ENCODE measurements at regions not wholly inside any gene's neighbourhood (a gene's known extent, or its start where the extent isn't known, plus 50 kb on each side); places are given as distances from the start of the nearest gene placed in this dataset.

DNA sequence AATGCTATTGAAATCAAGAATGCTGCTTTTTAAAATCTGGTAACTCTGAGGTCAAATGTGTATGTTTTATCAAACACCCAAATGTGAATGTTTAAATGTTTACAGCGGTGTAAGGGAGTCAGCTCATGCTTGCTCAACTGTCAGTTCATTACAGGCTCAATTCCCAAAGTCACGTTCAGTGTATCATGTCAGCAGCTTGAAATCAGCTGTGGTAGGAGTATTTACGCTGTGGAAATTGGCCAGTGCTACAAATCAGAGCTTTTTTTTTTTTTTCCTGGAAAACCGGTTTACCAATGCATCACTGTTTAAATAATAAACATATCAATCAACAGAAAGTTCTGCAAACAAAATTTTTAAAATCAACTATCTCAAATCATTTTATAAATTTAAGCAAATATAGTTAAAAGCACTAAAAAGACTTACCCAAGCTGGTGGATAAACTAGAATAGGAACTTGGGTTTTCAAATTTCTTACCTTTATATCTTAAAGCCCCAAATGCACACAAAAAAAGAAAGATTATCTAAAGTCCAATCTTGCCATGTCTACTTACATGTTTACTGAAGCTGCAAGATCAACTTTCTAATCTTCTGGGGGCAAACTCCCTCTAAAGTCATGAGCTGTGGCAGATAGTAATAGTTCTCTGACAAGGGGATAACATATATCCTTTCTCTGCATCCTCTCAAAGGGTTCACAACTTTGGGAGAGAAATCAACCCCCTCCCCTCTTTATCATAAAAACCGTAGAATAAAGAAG, 57.6 kb upstream of the GRAMD2B start:
- DNase-seq (ENCODE audit: low spot score): no peak

DNA sequence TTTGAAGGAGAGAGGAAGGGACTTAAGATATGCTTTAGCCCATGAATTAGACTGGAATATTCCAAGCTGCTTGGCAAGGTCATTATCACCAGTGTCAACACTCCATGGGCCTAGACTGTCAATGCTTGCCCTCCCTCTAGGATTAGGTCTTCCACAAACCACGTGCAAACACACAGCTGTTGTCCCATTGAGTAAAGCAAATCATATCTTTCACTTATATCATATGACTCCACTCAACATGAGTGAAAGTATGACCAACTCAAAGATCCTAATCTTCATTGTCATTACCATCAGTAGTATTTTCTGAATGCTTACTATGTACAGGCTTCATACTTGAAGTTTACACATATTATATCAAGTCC, 57.0 kb upstream of the GRAMD2B start:
- DNase-seq (ENCODE audit: low spot score): no peak

DNA sequence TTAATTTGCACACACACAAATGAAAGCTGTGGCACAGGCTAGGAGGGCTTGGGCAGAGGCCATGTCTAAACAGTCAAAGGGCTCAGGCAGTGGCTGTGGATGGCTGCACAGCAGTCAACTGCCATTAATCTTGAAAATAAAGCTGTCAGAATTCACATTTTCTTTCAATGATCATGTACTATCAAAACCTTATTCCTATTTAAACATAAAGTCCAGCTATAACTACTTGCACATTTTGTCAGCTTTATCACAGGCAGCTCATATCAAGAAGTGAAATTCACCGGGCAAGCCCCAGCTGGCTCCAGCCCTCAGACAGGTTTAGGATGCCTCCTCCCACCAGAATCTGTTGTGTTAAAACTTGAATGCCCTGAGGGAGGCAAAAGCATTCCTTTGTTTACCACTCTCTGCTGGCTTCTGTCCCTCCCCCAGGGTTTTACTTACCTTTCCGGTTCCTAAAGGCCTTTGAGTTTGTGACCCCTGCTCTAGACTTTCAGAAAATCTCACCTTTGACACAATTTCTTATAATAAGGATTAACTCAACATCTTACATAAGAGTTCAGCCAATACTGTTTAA, 54.9 kb upstream of the GRAMD2B start:
- no peak for DNase-seq (ENCODE audit: low spot score)

DNA sequence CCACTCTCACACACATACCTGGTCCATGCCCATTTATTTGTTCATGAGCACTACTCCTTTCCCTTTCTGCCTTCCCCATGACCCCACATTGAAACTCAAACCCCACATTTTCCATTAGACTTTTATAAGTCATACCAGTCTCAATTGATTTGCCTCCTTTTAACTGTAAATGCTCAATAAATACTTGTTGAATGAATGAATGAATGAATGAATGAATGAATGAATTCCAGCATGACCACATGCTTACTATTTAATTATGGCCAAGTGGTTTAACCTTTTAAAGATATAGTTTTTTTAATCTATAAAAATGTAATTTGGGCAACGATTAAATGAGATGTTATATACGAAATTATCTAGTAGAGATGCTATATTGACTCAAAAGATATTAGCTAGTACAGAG, 54.1 kb upstream of the GRAMD2B start:
- no peak for DNase-seq (ENCODE audit: low spot score)

DNA sequence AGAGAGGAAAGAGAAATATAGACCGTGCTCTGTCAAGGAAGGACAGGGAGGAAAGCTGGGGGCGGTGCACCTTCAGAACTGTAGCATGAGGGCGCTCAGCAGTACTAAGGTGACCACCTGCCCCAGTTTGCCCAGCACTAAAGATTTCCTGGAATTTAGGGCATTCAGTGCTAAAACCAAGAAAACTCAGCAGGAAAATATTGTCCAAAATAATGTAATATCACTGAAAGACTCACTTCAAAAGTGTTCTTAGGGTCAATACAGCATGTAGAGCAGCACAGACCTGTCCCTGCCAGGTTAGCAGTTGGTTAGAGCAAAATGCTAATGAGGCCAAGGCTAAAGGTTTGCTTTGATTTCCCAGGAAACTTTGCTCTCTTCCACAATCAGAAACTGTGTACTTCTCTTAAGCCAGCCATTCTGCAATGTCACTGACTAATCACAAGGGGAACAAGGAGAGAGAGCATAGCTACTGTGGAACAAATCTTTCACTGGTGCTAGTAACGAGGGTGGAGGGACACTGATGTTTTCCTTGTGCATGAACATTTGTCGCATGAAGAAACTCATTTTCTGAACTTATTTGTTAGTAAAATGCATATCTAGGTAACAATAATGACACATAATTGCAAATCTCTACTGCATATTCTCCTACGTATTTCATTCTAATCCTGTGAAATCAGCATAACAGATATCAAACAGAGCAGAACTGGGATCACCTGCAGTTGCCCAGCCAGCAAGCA, 53.0 kb upstream of the GRAMD2B start:
- DNase-seq (ENCODE audit: low spot score): peak; percentile 77

DNA sequence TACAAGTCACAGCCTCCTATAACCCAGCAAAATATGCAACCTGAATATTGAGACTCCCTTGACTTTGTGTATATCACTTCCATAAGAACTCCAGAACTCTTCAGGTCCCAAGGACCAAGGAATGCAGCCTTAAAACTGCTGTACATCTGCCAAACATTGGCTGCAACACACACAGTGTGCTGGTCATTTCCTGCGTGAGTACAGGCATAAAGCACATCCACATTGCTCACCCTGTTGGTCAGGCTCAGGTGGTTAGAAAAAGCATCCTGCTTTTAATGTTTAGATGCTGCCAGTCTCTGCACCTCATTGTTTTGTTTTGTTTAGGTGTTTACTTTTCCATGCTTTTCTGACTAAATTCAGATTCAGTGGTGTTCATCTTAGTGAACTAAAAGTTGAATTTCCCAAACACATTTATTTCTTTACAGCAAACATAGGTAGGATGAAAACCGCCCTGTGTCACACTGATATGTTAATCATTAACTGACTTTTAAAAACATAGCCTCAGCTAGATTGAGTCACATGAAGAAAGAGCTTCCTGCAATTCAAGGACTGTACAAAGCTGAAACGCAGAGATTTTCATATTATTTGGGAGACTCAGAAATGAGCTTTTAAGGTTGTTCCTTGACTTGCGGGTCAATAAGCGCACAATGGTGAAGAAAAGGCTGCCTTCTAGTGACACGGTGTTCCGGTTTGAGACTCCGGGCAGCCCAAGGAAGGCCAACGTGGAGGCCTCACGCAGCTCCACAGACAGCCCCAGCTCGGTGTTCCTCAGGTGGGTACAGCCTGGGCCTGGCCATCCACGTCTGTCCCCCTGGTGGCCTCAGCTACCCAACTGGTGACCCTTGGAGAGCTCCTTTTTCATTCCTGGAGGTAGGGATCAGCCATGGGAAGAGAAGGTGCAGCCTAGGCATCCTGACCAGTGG, 52.2 kb upstream of the GRAMD2B start:
- DNase-seq (ENCODE audit: low spot score): peak; percentile 93

DNA sequence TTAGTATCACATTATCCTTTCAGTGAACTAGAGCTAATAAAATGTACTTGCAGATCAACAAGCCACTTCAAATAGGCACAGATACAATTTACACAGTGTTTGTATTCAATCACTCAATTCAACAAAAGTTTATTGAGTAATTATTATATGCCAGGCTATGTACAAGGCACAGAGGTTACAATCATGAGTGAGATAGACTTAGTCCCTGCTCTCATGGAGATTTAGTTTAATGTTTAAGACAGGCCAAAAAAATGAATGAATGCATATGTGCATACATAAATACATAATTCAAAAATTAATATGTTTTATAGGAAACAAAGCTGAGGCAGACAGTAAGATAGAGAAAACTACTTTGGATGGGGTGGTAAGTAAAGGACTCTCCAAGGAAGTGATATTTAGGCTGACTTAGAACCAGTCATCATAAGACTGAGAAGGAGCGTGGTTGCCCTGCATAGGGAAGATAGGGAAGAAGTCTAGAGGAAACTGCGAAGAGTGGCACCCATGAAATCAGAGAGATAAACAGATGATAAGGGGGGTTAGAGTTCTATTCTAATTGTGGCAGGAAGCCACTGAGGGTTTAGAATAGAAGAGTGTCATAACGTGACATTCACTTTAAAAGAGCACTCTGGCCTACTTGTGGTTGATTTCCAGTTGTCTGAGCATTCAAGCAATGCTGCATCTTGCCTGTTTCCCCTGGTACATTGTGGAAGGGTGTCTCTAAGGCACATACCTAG, 49.7 kb upstream of the GRAMD2B start:
- DNase-seq (ENCODE audit: low spot score): peak; percentile 93
